T47D (cell line): ENCODE measurements at regions not wholly inside any gene's neighbourhood (a gene's known extent, or its start where the extent isn't known, plus 50 kb on each side); places are given as distances from the start of the nearest gene placed in this dataset.
A peak's percentile ranks its signal among the peaks of the same experiment; 100 is the strongest.

ENCODE experiments used
- DNase-seq, 2 experiments: peaks; one replicate each; pipeline versions ENCODE4 v3.0.0 to v3.0.0-alpha.2; 2011 to 2012; ENCODE audit warnings: low read depth in 1 of 2, low spot score in 1 of 2
- JUND ChIP-seq: IDR thresholded peaks from 2 replicates; pipeline ENCODE4 v1.6.1; 2012; ENCODE audit warnings: low read depth
- in situ Hi-C: cut with HindIII; loops from 2 replicates; pipeline ENCODE4 v1.10.0; 2016; ENCODE audit warnings: low sequenced_read_pairs, low pct_unique_long_range_greater_than_20kb

DNA sequence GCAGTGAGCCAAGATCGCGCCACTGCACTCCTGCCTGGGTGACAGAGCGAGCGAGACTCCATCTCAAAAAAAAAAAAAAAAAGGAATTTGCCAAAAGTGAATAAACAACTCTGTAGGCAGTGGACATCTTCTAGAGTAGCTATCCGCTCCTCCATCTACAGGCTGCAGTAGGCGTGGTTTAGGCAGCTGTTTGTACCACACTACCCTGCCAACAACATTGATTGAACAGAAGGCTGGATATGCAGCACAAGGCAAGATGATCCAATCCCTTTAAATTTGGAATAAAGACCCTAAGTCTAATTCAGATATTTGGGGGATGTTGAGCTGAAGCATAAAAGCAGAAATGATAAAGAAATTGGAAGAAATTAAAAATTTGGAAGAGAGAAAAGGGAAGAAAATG is 141.6 kb downstream of the TES start:
- DNase-seq = no peak
- no peak for TF ChIP-seq JUND
- in situ Hi-C loops = no loop called here

GRCh38 chr7:116353647-116354046 is 143.3 kb downstream of the TES start:
- no peak for DNase-seq

DNA sequence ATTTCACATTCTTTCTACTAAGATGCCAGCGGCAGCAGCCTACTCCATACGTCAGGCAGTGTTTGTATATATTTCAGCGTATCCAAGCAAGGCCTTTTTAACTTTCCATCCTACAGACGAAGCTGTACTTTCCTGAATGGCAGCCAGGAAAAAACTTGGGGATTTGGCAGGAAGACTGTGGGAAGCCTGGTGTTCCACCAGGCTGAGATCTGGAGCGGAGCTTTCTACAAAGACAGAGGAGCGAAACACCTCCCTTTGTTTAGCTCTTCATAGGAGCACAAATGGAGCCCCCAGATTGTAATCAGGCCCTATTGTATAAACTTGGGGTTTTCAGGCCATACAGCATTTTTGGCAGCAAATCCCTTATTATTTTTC is 143.8 kb downstream of the TES start:
- in situ Hi-C loops = no loop called here
- no peak for TF ChIP-seq JUND
- no peak for DNase-seq

More at GRCh38 chr7:116353647-116354046, 143.3 kb downstream of the TES start:
- in situ Hi-C loops = no loop called here
- no peak for TF ChIP-seq JUND

DNA sequence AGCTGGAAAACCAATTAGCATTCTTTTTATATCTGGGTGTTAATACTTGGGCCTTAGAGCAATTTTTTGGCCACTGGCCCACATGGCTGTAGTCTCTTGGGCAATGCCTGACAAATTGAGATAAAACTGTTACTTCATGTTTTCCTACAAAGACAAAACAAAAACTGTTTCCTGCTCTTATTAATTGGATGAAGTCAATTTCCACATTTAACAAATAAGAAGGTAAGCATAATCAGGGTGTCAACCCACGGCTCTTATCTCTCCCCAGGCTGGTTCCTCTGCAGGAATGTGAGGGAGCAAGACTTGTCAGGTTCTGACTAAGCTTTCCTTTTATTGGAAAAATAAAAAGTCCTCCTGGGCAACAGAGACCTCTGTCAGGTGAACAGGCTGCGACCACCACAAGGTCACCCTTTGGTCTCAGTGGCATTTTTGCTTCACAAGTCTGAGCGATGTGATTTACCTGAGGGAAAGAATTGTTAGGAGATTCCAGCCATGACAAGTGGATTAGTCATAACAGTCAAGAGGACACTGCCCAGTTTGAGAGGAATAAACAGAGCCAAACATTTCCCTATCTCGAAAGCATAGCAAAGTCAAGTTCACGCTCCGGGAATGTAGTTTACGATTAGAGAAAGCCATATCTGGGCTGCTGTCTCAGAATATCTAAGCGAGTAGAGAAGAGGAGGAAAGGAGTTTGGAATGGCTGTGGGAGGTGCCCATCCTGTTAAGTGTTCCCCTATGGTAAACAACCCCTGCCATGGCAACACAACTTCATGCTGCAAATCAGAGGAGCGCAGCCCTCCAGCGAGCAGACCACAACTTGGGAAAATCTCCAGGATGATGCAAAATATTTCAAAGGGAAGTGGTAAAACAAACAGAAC is 144.4 kb downstream of the TES start:
- in situ Hi-C loops = no loop called here
- DNase-seq = peak in 1 of 2 experiments; percentile 26
- no peak for TF ChIP-seq JUND

DNA sequence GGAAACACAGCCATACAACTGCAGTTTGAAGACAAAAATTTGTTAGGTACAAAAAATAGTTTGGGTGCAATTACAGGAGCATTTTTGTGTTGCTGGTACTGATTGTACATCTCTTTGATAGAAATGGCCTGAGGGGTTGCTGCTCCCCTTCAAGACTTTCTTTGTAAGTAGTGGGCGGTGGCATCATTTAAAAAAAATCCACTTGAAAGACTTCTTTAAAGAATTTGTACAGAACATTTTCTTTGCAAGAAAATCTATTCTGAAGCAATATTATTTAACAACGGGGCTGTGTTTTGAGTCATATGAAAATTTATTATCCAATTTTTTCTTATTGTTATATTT is 144.1 kb upstream of the CAV2 start:
- no peak for TF ChIP-seq JUND
- in situ Hi-C loops = no loop called here
- DNase-seq = no peak

DNA sequence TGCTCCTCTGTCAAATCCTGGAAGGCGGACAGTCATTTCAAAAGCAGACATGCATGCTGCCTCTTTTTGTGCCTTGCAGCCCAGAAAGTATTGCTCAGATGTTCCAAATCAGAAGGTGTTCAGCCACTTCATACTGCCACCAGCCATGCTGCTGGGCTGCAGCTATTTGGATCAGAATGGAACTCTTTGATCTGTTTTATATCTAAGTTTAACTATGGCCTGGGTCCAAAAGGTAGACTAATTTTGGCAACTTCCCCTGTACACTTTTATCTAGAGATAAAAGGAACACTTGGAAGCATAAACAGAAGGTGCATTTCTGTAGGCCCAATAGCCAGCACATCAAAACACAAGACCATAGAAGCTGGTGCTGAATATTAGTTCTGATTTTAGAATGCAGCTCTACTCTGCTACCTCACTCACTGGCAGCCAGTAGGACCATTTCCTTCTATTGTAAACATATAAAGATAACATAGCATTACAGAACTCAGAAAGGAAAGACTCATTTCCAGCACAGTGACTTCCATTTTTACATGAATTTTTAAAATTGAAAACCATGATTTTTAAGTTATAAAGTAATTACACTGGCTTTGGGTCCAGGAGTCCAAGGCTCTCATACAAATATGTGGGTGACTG is 143.1 kb upstream of the CAV2 start:
- no peak for TF ChIP-seq JUND
- DNase-seq = no peak
- in situ Hi-C loops = no loop called here

- in situ Hi-C loops = no loop called here
- no peak for TF ChIP-seq JUND
- DNase-seq = peak in 1 of 2 experiments; percentile 11
These were observed 142.6 kb upstream of the CAV2 start for GRCh38 chr7:116356979-116357378.

DNA sequence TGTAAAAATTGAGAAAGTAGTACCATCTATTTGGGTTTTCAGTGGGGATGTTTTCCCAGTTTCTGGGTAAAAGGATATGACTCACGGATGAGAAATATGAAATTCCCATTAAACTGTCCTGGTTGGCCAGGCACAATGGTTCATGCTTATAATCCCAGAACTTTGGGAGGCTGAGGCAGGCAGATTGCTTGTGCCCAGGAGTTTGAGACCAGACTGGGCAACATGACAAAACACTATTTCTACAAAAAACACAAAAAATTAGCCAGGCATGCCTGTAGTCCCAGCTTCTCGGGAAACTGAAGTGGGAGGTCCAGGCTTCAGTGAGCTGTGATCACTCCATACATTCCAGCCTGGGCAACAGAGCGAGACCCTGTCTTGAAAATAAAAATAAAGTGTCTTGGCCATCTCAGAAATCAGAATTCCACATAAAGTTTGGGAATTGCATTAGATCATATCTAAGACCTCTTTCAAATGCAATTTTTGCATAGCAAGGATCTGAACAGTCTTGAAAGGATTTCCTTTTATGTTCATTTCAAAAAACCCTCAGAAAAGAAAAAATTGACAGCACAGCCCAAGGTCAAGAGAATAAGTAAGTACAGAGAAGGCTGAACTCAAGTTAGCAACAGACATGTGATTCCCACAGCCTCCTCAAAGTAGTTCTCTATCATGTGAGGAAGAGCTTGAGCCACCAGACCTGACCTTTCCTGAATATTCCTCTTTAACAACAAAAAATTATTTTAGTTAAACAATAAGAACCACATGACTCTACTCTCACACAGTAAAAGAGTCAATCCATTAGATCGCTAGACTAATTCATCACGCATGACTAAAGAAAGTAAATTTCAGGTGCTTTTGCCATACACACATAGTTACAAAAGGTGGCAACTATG is 141.5 kb upstream of the CAV2 start:
- TF ChIP-seq JUND = no peak
- DNase-seq = no peak
- in situ Hi-C loops = no loop called here

DNA sequence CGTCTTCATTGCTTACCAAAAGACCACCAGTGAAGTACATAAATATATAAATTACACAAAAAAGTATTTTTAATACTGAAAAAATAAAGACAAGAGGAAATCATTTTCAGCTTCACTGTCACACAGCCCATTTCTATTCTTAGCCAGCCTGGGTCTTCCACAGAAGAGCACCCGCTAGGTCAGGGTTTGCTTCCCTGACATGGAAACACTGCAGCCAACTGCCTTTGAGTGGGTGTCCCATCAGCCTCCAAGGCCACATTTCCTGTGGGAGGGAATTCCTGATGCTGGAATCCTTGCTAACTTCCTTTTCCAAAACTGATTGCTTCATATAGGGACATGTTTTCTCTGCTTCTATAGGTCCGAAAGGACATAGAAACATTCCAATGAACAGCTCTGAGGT is 137.8 kb upstream of the CAV2 start:
- no peak for DNase-seq
- TF ChIP-seq JUND = no peak
- in situ Hi-C loops = no loop called here

DNA sequence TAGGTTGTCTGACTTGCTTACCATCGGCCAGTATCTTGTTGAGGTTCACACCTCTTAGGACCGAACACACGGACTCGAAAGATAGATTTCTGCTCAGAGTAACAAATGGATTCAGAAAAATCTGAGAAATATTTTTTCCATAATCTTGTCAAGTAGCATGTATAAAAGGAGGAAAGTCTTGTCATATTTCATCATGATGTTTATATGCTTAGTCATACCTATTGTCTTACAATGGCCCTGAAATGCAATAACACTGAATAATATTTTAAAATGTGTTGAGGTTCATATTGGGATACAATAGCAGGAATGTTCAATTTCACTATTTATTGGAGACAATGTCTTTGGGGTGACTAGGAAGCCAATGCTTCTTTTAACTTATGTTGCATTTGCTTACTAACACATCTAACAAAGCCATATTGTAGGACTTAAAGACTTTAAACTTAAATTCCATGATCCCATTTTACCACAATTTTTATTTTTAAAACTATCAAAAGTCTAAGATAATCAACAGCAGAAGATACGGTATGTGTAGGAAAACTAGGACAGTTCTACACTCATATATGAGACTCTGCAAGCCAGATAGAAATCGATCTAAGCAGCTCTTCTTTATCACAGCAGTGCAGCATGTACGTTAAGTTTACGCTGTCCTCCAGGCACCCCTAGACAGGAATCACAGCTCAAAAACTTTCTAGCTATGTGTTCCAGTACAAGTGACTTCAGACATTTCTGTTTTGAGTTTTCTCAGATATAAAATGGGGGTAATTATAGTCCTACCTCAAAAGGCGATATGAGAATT is 135.7 kb upstream of the CAV2 start:
- no peak for TF ChIP-seq JUND
- in situ Hi-C loops = no loop called here
- no peak for DNase-seq

- in situ Hi-C loops = no loop called here
- no peak for DNase-seq
- no peak for TF ChIP-seq JUND
These were observed 135.1 kb upstream of the CAV2 start for GRCh38 chr7:116364469-116364868.

DNA sequence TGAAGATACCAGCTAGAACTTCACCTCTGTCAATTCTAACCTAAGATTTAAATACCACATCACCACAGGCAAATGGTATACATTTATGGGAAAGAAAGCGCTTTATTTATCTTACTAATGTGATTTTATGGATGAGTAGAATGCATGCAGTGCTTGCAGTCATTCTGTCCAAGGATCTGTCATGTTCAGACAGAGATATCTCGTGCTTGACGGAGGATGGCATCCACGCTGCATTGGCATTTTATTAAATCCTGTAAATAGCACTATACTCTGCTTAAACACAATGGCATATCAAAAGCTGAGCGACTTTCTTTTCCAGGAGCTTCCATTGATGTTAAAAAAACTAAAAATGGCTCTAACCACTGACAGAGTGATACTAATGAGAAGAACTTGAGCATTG is 133.7 kb upstream of the CAV2 start:
- in situ Hi-C loops = no loop called here
- TF ChIP-seq JUND = no peak

More for the DNA sequence above, 133.7 kb upstream of the CAV2 start:
- no peak for DNase-seq
